B cell (primary cell): ENCODE measurements at regions not wholly inside any gene's neighbourhood (a gene's known extent, or its start where the extent isn't known, plus 50 kb on each side); places are given as distances from the start of the nearest gene placed in this dataset.

Experiments
- EZH2 ChIP-seq: IDR thresholded peaks from 2 replicates; pipeline ENCODE4 v1.6.1; 2012; ENCODE audit warnings: borderline replicate concordance, low read depth, mild to moderate bottlenecking, moderate library complexity, low read length; ENCODE audit not compliant: insufficient read depth, poor library complexity, severe bottlenecking
- TF ChIP-seq, protein P1 (sequence below): fragments of 200-600 bp; IDR thresholded peaks from one replicate; pipeline ENCODE4 v1.8.0; 2022; ENCODE audit warnings: antibody characterized with exemption, mild to moderate bottlenecking

DNA sequence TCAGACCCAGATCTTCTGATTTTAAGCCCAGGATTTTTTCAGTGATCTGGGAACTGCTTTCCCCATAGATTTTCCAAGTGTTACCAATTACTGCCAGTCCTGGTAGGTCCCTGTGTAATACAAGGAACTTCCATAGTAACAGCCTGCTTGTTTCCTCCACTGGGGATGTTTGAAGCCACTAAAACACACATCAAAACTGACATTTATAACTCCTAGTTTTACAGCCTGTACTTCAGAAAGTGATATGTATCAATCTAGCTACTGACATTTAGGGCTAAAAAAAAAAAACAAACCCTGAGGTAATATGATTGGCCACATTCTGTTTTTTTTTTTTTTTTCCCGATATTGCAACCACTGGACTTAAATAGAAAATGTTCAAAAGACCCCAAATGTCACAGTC is 166.9 kb upstream of the SP4 start:
- TF ChIP-seq, protein P1, sequence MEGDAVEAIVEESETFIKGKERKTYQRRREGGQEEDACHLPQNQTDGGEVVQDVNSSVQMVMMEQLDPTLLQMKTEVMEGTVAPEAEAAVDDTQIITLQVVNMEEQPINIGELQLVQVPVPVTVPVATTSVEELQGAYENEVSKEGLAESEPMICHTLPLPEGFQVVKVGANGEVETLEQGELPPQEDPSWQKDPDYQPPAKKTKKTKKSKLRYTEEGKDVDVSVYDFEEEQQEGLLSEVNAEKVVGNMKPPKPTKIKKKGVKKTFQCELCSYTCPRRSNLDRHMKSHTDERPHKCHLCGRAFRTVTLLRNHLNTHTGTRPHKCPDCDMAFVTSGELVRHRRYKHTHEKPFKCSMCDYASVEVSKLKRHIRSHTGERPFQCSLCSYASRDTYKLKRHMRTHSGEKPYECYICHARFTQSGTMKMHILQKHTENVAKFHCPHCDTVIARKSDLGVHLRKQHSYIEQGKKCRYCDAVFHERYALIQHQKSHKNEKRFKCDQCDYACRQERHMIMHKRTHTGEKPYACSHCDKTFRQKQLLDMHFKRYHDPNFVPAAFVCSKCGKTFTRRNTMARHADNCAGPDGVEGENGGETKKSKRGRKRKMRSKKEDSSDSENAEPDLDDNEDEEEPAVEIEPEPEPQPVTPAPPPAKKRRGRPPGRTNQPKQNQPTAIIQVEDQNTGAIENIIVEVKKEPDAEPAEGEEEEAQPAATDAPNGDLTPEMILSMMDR = no peak
- TF ChIP-seq EZH2 = no peak
